ENCODE measurements at regions not wholly inside any gene's neighbourhood (a gene's known extent, or its start where the extent isn't known, plus 50 kb on each side); places are given as distances from the start of the nearest gene placed in this dataset.
"Not testable (repeated sequence)": the region's sequence is repeated elsewhere in the genome, so short reads cannot be mapped to it uniquely, and the experiment has no call there.

- Histone ChIP-seq H3K4me3 (ENCODE audit: low read depth, low read length) (no peak overlapping the region), H3K27me3 (ENCODE audit: control insufficient read depth, insufficient read depth, low read length) (no peaks in the 10 kb centered on the region), H3K36me3 (ENCODE audit: control insufficient read depth, insufficient read depth, low read length) (no peaks in the 10 kb centered on the region)
- no peak for DNase-seq (ENCODE audit: low read depth)
- no peak for TF ChIP-seq CTCF (IDR thresholded peaks at IDR 0.05; ENCODE audit: insufficient read depth, low read length, poor library complexity, severe bottlenecking)
Measured at GRCh38 chr12:32975122-32975521, 78.5 kb upstream of the PKP2 start.

GRCh38 chr12:32970465-32971110 is 74.0 kb upstream of the PKP2 start:
- no peak for DNase-seq (ENCODE audit: low read depth)
- Histone ChIP-seq H3K36me3 (ENCODE audit: control insufficient read depth, insufficient read depth, low read length) (no peaks in the 10 kb centered on the region), H3K4me3 (ENCODE audit: low read depth, low read length) (no peak overlapping the region)

GRCh38 chr12:32964981-32965585 is 68.5 kb upstream of the PKP2 start:
- no peaks in the 10 kb centered on the region for H3K36me3 ChIP-seq (ENCODE audit: control insufficient read depth, insufficient read depth, low read length)
- no peaks in the 10 kb centered on the region for H3K27me3 ChIP-seq (ENCODE audit: control insufficient read depth, insufficient read depth, low read length)
- H3K4me3 ChIP-seq (ENCODE audit: low read depth, low read length): no peak overlapping the region
- DNase-seq (ENCODE audit: low read depth): no peak
- no peak for TF ChIP-seq CTCF (IDR thresholded peaks at IDR 0.05; ENCODE audit: insufficient read depth, low read length, poor library complexity, severe bottlenecking)

More at GRCh38 chr12:32970465-32971110, 74.0 kb upstream of the PKP2 start:
- no peak for TF ChIP-seq CTCF (IDR thresholded peaks at IDR 0.05; ENCODE audit: insufficient read depth, low read length, poor library complexity, severe bottlenecking)
- H3K27me3 ChIP-seq (ENCODE audit: control insufficient read depth, insufficient read depth, low read length): no peaks in the 10 kb centered on the region

GRCh38 chr12:32956418-32956817 is 59.8 kb upstream of the PKP2 start:
- H3K36me3 ChIP-seq (ENCODE audit: control insufficient read depth, insufficient read depth, low read length); DNase-seq (ENCODE audit: low read depth); H3K4me3 ChIP-seq (ENCODE audit: low read depth, low read length); H3K27me3 ChIP-seq (ENCODE audit: control insufficient read depth, insufficient read depth, low read length): not testable (repeated sequence)

- DNase-seq (ENCODE audit: low read depth): no peak
Measured at GRCh38 chr12:32952681-32953080, 56.1 kb upstream of the PKP2 start.

GRCh38 chr12:32949815-32950214 is 53.2 kb upstream of the PKP2 start:
- H3K4me3 ChIP-seq (ENCODE audit: low read depth, low read length): no peak overlapping the region
- no peaks in the 10 kb centered on the region for H3K36me3 ChIP-seq (ENCODE audit: control insufficient read depth, insufficient read depth, low read length)
- no peaks in the 10 kb centered on the region for H3K27me3 ChIP-seq (ENCODE audit: control insufficient read depth, insufficient read depth, low read length)
- no peak for DNase-seq (ENCODE audit: low read depth)
- no peak for TF ChIP-seq CTCF (IDR thresholded peaks at IDR 0.05; ENCODE audit: insufficient read depth, low read length, poor library complexity, severe bottlenecking)

More at GRCh38 chr12:32952681-32953080, 56.1 kb upstream of the PKP2 start:
- TF ChIP-seq CTCF (IDR thresholded peaks at IDR 0.05; ENCODE audit: insufficient read depth, low read length, poor library complexity, severe bottlenecking): no peak
- Histone ChIP-seq H3K27me3 (ENCODE audit: control insufficient read depth, insufficient read depth, low read length) (no peaks in the 10 kb centered on the region), H3K36me3 (ENCODE audit: control insufficient read depth, insufficient read depth, low read length) (no peaks in the 10 kb centered on the region), H3K4me3 (ENCODE audit: low read depth, low read length) (no peak overlapping the region)

Data from kidney epithelial cell (primary cell).